GM18909 (cell line): ENCODE measurements at regions not wholly inside any gene's neighbourhood (a gene's known extent, or its start where the extent isn't known, plus 50 kb on each side); places are given as distances from the start of the nearest gene placed in this dataset.
A peak's percentile ranks its signal among the peaks of the same experiment; 100 is the strongest.
"Not testable (repeated sequence)": the region's sequence is repeated elsewhere in the genome, so short reads cannot be mapped to it uniquely, and the experiment has no call there.

Source experiments
- ATAC-seq: cut with Tn5 transposase; IDR thresholded peaks from one replicate; pipeline ENCODE4 v1.9.1; 2021; ENCODE audit warnings: mild to moderate bottlenecking; ENCODE audit not compliant: unreplicated experiment, poor library complexity

DNA sequence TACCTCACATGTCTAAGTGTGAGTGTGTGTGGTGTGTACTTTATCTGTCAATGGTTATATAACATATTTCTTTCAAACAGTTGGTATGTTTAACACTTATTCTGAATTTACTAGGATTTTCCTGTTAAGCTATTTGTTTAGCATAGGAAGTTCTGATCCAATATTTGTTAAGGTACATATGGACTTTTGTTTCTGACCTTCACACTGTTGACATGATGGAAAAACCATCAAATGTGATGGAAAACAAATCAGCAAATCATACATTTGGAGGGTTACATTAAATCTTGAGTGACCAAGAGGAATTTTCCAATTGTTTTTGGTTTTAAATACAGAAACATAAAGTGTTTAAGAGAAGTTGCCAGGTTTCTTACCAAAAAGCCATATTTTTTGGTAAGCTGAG, 638.9 kb downstream of the STK39 start:
- ATAC-seq = no peak

DNA sequence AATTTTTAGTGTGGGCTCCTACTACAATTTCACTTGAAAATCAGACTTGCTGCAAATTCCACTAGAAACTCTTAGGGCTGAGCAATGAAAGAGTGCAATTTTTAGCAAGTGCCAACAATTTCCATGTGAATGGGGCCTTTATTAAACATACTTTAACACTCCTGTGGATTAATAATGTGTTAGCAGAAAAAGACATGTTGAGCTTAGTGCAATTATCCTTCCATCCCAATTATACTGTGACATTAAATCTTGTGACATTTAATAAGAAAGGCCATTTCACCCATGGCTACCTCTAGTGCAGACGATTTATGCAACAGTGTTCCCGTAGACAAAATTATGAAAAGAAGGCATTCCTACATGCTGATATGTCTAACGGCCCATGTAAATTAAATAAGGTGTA, 639.7 kb downstream of the STK39 start:
- ATAC-seq = no peak

DNA sequence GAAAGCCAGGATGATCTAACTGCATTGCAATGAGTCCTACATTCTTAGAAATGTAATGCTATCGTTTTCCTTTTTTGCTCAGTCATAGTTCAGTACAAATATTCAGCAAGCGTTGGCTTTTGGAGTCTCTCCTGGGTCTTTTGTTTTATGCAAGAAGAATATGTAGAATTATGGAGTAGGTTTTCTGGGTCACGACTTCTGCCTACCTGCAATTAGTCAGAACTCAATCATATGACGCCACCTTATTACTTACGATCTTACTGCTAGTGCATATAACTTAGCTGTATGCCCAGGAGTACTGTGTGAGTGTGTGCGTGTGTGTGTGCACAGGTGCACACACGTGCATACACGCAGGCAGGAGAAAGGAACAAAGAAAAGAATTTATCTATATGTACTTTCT, 640.2 kb downstream of the STK39 start:
- ATAC-seq = no peak

DNA sequence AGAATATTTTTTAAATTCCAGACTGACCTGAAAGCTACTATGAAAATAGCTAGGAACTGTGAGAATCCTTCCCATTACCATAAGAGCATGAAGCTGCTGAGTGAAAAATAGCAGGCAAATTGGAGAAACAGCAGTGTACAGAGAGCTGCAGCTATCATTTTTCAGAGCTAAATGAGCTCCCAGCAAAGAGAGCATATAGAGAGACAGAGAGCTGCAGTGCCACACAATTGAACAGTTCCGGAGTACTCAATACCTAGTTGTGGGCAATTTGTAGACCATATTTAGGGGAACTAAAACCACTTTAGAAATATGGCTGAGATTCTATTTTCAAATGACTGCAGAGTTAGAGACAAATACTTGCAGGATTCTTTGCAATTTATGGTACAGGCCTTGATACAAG, 645.3 kb downstream of the STK39 start:
- ATAC-seq = no peak

DNA sequence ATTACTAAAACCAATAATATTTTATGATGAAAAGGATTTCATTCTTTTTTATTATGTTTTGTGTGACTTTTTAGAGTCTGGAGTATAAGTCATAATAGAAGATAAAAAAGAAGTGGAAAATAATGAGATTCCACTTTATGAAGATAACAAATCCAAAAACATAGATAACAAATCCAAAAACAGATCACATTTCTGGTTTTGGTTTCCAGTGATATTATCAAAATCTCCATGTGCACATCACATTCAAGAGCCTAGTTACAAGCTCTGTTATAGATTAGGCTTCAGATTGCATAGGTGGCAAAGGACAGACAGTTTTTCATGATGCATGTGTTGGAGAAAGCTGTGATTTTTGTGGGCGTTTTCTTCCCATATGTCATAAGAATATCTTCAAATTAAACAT, 648.2 kb downstream of the STK39 start:
- no peak for ATAC-seq

DNA sequence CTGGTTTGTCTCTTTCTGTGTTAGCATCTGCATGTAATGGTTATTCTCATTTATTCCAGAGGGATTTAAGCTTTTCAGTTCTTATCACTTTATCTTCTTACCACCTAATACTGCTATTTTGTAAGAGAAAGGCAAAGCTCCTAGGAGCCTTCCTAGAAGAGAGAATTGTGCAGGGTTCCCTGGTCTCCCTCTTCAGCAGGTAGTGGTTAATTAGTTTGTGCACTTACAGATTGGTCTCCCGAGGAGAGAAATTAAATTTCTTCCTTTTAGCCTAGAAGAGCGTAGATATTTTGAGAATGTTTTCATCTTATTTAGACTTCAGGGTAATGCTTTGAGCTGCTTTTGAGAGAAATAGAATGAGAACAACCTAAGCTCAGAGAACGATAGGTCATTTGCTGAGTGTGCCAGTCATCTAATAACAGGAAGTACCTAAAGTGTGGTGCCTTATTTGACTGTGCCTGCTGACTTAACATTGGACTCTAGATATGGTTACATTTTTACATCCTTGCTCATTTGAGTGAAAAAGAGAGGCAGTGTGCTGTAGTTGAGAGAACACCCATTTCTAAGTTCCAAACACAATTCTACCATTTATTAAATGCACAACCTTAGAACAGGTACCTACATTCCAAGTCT, 651.4 kb downstream of the STK39 start:
- ATAC-seq = peak; percentile 96

DNA sequence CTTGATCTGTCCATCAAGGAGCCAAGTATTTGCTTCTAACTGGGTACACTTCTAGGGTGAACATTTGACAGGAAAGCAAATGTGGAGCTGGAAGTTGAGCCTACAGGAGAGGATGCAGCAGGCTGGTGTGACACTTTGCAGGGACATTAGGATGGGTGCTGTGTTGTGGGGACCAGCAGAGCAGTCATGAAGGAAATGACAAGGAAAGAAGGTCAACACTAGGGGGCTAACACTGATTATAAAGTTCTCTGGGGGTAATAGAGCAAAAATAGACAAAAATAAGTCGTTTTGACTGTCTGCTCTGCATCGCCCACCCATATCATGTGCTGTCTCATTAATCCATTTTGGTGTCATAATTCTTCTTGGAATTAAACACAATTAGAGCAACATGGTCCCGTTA, 652.4 kb downstream of the STK39 start:
- no peak for ATAC-seq

DNA sequence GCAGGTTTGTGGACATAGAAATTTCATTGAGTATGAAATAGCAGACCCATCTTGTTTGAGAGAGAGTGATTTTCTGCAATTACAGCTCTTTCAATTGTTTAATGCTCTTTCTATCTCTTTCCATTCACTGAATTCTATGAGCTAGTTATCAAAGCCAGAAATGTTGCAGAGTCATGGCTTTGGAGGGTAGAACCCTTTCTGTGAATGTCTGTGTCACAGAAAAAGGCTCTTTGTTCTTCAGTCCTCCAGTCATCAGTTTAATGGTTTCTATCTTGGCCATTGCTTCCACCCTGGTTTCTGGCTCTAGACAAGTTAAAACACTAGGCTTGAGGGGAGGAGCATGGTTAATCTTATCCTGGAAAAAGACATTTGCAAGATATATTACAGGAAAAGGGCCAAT, 655.0 kb downstream of the STK39 start:
- no peak for ATAC-seq

DNA sequence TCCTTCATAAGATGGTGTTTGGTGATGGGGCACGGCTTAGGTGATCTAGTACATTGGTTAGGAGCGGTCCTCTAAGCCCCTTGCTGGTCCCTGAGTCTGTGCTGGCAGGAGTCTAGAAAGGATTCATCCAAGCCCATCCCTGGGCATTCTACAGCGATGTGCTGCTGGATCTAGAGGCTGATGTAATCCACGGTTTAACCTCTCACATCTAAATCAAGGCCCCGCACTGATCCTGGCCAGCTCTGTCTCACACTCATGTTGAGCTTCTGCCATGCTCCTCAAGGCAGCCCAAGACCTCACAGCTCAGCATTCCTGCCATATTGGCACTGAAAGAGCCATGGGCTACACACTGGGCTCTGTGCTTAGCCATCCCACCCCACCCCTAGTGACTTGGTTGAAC, 664.8 kb downstream of the STK39 start:
- ATAC-seq = no peak

DNA sequence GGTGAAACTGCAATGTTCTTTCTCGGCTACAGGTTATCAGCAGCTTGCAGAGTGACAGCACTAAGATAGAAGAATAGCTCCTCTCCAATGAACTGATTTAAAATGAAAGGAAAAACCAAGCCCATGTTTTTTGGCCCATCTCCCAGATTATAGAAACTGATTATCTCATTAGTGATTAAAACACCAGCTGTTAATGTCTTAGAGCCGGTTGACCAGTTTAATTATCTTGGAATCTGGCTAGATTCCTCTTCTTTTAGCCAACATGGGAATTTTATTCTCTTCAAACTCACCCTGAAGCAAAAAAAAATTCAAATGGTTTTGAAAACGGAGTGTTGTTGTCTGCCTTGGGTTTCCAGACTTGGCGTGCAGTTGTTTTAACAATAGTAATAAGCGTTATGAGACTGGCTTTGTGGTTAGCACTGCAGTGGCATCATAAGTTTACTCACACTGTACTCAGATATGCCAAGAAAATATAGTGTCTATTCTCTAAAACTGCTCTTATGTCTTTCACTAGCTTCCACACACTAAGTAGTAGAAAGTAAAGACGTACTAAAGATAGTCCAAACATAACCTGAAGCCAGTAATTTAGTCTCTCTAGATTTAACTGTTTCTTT, 665.3 kb downstream of the STK39 start:
- no peak for ATAC-seq

DNA sequence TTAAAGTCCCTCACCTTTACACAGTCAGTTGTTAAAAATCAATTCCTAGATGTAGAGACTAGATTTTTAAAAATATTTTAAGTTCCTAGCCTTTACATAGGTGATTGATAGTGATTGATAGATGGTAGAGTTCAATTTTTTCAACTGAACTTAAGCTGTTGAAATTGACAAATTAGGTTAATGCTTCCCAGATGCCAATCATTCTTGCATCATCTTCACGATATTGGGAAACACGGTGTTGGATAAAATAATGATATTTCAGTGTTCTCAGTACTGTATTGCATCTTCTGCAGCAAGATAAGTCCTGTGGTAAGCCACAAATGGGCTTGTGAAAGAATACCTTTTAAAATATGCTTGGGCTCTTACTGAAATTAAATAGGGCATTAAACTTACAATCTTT, 667.6 kb downstream of the STK39 start:
- ATAC-seq = no peak

DNA sequence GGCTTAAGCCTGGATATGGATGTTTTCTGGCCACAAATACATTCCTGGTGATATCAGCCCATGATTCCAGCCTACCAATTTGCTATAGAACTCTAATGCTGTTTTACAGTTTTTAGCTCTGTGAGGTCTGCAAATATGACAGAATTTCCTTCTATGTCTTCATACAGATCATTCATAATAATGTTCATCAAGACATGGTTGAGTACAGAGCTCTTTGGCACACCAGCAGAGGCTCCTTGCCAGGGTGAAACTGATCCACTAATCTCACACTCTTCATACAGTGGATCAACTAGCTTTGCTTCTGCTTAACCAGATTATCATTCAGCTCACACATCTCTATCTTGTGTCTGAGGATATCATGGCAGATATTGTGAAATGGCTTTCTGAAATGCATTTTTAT, 672.1 kb downstream of the STK39 start:
- no peak for ATAC-seq

DNA sequence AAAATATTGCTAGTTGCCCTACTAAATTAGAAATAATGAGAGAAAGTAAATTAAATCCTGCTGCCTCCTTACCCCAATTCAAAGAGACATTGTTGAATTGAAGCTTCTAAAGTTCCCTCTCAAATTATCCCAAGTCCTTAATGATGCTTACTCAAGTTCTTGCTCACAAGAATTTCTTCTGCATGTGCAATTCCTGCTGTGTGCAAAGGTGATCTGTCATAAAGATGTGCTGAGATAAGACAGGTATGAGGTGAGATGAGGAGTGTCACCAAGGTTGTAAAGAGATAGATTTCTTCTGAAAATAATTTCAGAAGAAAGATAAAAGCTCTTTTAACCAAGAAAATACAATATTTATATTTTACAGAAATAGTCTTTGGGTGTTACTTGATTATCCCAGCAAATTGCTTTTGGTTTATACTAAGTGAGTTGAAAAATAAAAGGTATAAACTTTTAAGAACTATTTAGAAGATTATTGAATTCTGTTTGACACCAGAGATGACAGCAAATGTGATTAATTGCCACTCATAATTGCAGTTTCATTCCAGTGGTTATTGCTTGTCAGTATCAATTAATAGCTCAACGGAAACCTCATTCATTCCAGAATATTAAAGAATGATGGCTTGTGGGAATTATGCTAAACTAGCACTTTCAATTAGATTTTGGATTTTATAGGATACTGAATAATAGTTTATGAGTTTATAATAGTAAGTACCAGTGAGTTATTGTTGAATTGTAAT, 674.3 kb downstream of the STK39 start:
- ATAC-seq = no peak

DNA sequence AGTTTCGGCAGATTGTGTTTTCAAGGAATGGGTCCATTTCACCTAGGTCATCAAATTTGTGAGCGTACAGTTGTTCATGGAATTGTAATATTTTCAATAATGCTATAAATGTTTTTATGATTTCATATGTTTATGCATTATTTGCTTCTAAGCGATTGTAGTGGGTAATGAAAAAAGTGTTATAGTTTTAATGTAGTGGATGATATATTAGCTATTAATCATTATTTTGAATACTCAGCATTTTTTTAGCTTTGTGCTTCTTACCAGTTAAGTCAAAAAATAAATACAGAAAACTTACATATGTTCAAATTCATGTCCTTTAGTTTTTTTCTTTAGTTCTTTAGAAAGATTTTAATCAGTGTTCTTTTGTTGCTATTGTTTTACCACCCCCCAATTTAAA, 677.0 kb downstream of the STK39 start:
- no peak for ATAC-seq

DNA sequence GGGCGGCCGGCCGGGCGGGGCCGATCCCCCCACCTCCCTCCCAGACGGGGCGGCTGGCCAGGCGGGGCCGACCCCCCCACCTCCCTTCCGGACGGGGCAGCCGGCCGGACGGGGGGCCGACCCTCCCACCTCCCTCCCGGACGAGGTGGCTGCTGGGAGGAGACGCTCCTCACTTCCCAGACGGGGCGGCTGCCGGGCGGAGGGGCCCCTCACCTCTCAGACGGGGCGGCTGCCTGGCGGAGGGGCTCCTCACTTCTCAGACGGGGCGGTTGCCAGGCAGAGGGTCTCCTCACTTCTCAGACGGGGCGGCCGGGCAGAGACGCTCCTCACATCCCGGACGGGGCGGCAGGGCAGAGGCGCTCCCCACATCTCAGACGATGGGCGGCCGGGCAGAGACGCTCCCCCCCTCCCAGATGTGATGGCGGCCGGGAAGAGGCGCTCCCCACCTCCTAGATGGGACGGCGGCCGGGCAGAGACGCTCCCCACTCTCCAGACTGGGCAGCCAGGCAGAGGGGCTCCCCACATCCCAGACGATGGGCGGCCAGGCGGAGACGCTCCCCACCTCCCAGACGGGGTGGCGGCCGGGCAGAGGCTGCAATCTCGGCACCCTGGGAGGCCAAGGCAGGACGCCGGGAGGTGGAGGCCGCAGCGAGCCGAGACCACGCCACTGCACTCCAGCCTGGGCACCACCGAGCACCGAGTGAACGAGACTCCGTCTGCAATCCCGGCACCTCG, 675.8 kb downstream of the XIRP2 start:
- ATAC-seq = not testable (repeated sequence)

DNA sequence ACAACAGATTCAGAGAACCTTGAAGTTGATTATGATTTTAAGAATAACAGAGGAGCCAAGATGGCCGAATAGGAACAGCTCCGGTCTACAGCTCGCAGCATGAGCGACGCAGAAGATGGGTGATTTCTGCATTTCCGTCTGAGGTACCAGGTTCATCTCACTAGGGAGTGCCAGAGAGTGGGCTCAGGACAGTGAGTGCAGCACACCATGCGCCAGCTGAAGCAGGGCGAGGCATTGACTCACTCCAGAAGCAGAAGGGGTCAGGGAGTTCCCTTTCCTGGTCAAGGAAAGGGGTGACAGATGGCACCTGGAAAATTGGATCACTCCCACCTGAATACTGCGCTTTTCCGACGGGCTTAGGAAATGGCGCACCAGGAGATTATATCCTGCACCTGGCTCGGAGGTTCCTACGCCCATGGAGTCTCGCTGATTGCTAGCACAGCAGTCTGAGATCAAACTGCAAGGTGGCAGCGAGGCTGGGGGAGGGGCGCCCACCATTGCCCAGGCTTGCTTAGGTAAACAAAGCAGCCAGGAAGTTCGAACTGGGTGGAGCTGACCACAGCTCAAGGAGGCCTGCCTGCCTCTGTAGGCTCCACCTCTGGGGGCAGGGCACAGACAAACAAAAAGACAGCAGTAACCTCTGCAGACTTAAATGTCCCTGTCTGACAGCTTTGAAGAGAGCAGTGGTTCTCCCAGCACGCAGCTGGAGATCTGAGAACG, 670.2 kb downstream of the XIRP2 start:
- ATAC-seq = not testable (repeated sequence)

DNA sequence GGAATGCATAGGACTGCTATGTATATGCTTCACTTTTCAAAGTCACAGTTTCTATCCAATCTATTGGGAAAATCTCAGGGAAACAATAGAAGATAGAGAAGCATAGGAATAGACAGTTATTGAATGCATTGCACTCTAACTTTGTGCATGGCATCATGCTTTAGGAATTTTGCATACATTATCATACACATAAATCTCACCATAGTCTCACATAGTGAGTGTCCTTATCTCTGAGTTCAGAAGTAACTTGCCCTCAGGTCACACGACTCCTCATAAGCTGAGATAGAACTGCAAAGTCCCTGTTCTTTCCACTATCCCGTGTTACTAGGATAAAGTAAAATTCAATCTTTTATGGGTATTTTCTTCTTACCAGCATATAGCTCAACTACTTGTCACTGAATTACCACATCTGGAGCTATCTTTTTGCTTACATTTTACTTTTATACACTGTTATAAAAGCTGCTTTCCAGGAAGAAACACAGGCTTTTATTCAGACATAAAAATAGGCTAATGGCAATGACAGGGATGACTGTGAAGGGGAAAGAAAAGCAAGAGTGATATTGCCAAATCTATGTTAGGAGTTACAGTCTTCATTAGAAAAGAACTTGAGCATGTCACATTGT, 666.9 kb downstream of the XIRP2 start:
- no peak for ATAC-seq

DNA sequence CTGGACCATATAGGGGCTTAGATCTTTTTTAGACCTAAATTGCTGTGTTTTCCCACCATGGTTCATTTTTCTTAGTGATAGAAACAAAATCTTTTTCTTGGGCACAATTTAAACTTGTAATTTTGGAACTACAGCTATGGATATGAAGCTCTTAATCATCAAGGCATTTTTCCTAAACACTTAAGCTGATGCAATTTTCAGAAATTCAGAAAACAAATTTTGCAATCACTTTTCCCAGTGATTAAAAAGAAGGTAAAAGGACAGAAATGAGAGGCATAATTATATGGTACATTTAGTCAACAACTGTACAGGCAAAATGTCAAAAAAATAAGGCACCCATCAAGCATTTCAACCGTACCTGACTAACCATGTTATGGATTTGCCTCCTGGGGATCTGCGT, 665.4 kb downstream of the XIRP2 start:
- ATAC-seq = no peak

DNA sequence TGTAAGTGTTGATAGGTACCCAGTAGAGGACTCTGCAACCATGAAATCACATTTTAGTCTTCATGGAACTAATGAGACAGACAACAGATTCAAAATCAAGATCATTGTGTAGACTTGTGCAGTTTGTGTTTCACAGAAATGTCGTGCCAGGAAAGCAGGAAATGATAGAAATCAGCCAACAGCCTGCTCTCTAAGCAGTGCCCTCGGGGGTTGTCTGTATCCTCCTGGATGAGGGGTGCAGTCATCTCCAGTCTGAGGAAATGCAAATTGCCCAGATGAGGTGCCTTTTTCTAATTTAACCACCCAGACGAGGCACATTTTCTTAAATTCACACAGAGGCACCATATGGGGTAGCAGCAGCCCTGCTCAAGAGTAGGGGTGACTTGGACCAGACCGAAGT, 663.1 kb downstream of the XIRP2 start:
- ATAC-seq = no peak

DNA sequence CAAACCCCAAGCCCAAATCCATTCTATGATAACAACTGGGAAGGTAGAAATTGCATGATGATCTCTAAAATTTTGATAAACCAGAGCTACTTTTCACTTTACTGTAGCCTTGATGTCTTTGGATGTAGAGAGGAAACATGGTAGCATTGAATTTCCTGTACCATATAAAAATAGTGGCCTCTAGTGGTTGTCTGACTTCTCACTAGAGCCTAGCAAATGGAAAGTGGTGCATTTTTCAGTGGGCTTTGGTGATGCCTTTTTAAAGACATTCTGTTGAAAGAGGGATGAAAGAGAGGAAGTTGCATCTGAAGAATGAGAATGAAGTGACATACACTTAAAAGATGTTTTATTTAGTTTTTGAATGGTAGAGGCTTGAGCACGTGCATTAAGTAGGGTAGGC, 662.2 kb downstream of the XIRP2 start:
- no peak for ATAC-seq
